ENCODE measurements at regions not wholly inside any gene's neighbourhood (a gene's known extent, or its start where the extent isn't known, plus 50 kb on each side); places are given as distances from the start of the nearest gene placed in this dataset.
"Not testable (repeated sequence)": the region's sequence is repeated elsewhere in the genome, so short reads cannot be mapped to it uniquely, and the experiment has no call there.

DNA sequence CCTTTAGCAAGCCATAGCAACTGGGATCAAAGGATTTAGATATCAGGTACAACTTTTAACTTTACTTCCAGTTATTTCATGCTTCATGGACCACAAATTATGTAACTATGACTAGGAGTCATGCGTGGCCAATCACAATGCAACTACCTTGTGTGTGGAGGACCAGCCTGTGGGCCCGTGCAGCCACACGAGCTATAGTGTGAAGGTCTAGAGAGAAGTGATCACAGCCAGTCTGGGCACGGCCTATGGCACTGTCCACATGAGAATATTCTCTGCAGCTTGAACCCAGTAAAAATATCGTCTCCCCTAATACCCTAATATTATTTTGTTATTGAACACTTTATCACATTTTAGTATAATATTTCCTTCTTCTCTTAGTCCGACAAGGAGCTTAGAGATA, 464.9 kb upstream of the MIR17HG start:
- no peak for DNase-seq

DNA sequence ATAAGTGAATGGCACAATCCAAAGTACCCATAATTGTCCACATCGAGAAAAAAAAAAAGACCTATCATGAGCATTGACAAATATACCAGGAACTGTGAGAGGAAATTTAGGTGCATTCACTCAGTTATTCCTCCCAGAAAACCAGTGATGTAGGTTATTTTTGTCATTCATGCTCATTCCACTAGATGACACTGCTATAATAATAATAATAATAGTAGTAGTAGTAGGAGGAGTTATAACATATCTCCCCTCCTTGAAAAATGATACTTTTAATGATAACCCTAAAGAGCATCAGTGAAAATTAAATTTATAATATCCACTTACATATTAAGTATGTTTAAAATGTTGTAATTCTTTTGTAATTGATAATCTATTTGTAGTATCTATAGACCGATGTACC, 463.9 kb upstream of the MIR17HG start:
- DNase-seq, result no peak

GRCh38 chr13:90884066-90884465, 463.4 kb upstream of the MIR17HG start:
- DNase-seq, result no peak

DNA sequence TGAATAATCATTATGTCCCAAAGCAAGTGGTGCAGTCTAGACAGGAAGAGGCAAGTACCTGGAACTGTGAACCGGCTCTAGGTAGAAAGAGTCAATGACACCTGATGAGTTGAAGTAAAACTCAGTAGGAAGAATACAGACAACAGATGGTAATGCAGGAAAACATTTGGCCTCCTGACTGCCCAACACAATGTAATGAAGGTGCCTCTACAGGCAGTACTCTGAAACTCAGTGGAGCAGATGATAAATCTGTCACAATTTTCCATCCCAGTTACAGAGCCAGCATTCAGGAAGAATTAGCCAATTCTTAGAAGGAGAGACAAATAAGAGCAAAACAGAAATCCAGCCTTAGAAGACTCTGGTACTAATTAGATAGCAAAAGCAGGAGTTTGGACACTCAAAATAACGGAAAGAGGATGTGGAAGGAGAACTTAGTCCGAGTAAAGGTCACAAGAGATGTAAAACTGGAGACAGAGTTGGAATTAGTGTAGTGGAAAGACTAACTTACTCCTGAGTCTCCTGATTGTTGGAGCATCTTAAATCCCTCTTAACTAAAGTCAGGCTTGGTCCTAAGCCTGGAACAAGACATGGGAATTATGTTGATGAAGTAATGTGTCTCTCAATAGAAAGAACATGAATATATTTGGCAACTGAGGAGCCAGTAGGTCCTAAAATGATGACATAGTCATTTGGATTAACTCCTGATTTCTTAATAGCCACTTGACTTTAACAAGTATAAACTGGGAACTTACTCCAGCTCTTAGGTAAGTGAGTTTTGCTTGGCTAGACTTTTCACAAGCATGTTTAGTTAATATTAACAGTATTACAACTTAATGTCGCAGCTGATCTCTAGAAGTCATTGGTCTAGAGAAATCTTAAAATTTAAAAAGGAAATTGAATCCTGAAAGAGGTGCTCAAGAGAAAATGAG, 457.3 kb upstream of the MIR17HG start:
- DNase-seq, result no peak

DNA sequence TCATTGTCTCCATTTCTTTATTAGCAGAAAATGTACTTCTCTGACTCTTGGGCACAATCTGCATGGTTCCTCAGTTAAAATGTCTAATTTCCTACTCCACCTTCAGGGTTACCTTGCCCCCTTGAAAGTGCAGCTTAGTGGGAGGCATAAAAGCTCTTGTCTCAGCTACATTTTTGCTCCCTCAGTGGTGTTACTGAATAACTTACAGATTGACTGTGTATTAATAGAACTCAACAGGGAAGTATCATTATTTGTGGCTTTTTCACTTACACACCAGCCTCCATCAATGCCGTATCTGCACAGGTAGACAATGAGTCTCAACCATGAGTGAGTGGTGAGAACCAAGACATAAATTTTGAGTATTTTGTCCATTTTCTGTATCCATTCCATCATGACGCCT, 456.2 kb upstream of the MIR17HG start:
- no peak for DNase-seq

DNA sequence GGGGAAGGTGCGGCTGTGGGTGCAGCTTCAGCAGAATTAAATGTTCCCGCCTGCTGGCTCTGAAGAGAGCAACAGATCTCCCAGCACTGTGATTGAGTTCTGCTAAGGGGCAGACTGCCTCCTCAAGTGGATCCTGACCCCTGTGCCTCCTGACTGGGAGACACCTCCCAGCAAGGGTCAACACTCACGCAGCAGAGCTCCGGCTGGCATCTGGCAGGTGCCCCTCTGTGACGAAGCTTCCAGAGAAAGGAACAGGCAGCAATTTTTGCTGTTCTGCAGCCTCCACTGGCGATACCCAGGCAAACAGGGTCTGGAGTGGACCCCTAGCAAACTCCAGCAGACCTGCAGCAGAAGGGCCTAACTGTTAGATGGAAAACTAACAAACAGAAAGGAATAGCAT, 454.3 kb upstream of the MIR17HG start:
- not testable (repeated sequence) for DNase-seq

GRCh38 chr13:90896002-90896401, 451.5 kb upstream of the MIR17HG start:
- no peak for DNase-seq

GRCh38 chr13:90898811-90899210, 448.7 kb upstream of the MIR17HG start:
- DNase-seq, result no peak

- no peak for DNase-seq
Observed at GRCh38 chr13:90899416-90899815, 448.1 kb upstream of the MIR17HG start.

GRCh38 chr13:90902255-90902654, 445.2 kb upstream of the MIR17HG start:
- no peak for DNase-seq

DNA sequence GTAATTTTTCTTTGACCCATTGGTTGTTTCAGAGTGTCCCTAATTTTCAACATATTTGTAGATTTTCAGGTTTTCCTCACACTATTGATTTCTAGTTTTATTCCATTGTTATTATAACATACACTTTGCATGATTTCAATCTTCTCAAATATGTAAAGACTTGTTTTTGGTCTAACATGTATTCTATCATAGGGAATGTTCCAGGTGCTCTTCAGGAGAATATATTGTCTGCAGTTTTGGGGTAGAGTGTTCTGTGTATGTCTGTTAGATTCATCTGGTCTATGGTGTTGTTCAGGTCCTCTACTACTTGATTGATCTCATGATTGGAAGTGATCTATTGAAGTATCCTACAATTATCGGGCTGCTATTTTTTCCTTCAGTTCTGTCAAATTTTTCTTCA, 440.9 kb upstream of the MIR17HG start:
- no peak for DNase-seq

DNA sequence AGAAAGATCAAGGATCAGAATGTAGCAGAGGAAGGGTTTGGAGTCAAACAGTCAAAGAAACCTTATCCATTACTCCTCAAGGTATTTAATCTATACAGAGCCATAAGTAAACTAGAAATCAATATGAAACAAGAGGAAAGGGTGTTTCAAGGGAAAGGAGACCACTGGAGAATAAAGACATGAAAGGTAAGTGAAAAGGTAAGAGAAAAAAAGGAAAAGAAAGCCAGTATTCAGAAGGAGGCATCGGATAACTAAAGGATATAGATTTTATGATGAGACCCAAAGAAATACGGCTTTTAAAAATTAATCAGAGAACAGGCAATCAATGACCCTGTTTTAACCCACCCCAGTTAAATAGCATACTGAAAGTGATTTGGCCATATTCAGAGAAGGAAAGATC, 438.7 kb upstream of the MIR17HG start:
- DNase-seq, result no peak

DNA sequence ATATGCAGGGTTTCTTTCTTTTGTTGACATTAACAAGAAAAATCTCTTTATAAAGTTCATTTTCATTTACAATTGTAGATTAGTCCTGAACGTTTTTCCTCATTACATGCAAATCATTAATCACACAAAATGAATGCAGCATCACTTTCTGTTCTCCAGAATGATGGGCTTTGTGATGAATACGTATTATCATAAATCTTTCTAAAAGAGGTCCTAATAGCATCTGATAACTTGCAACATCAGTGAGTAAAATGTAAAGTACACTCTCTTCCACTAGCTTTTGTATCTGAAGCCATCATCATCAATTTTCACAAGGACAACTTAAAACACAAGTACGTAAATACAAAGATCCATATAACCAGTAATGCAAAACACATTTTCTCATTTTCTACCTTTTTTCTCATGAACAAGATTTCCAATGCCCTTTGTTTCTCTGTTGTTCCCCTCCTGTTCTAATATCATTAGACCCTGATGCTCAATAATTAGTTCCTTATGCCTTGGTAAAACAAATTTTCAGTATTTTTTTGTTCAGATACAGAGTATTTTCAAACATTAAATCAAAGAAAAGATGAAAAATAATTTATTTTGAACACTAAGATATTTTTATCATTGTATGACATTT, 437.4 kb upstream of the MIR17HG start:
- no peak for DNase-seq

GRCh38 chr13:90912247-90912646, 435.2 kb upstream of the MIR17HG start:
- DNase-seq, result no peak

DNA sequence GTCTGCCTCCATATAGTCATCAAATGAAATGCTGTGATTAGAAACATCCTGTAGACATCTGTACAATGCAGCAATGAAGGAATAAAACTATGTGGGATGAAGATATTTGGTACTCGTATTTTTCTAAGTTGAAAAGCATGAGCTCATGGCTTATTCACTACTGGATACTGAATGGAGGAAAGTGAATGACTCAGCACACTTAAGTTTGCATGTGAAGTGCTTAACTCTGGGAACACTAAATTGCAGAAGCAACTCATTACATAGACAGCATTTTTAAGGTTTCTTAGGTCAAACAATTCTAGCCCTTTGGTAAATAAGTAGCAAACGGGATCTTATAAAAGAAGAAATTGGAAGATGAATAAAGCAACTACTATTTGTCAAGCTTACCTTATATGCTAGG, 429.0 kb upstream of the MIR17HG start:
- no peak for DNase-seq

- no peak for DNase-seq
Observed at GRCh38 chr13:90919153-90919552, 428.3 kb upstream of the MIR17HG start.

DNA sequence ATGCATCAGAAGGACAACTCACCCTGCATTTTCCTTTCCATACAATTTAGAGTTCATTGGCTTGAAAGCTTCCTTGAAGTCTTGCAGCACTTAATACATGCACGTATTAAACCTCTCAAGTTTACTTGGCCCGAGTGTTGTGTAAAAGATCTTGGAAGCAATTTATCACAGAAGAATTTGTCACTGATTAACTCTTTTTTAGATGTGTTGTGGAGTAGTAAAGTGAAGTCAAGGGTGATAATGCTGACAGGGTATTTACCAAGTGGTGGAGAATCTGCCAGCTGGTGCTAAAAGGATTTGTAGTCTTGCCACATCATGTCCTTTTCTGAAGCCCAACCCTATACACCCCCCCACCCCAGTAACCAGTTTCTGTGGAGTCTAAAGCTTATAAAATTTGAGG, 421.0 kb upstream of the MIR17HG start:
- no peak for DNase-seq

GRCh38 chr13:90928109-90928508, 419.4 kb upstream of the MIR17HG start:
- no peak for DNase-seq

- no peak for DNase-seq
Observed at GRCh38 chr13:90933097-90933826, 414.2 kb upstream of the MIR17HG start.

DNA sequence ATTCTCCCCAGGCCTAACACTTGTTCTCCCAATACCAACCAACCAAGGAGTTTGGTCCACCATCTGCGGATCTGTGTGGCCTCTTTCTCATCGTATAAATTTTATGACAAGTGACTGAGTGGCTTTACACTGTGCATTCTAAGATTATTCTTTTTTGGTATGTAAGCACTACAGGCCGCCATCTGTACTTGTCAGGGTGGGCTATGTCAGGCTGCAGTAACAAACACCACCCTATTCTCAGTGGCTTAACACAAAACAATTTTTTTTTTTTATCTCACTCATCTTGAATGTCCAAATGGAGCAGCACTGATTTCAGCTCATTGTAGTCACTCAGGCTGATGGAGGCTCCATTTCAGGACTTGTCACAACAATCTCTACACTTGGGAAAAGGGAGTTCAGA, 412.7 kb upstream of the MIR17HG start:
- DNase-seq, result no peak

DNA sequence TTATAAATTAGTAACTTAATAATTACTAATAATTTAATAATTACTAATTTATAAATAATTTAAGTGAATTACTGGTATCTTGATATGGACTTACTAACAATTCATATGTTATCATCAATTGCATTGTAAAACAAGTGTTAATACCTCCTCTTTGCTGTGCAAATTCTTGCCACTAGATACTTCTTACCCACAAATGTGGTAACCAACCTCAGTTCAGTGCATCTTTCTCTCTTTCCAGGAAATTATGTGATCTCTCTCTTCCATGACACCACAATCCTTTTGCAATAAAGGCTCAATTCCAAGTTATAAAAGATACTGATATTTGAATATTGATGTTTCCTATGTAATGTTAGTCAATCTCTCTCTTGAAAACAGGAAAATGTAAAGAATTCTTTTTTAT, 408.6 kb upstream of the MIR17HG start:
- no peak for DNase-seq

DNA sequence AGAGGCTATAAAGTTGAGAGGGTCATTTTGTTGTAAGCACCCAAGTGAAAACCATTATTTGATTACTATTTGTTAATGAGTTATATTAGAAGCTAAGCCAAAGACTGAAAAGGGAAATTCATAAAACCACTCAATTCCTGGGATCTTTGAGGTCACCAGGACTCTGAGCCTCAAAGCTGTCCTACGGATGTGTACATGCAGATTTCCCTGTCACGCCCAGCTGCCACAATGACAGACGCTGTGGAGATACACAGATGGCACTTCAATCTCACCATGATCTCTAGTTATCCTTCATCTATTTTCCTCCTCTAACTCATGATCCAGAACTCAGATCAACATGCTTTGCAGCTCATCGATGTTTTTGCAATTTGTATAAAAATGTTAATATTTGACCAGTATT, 403.5 kb upstream of the MIR17HG start:
- DNase-seq, result no peak

DNA sequence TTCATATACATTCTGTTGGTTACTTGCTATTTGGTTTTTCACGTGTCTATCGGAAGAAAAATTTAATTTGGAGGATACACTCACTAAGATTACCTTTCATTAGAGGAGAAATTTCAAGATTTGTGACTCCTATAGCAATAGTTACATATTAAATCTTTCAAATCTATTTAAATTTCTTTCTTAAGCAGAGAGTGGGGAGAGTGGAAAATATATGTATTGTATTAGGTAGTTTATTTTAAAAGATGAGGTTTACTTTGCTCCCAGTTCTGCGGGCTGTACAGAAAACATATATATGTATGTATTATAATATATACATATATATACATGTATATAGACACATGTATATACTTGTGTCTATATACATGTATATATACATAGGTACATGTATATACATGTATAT, 402.3 kb upstream of the MIR17HG start:
- not testable (repeated sequence) for DNase-seq

- DNase-seq, result not testable (repeated sequence)
Observed at GRCh38 chr13:90946125-90946524, 401.4 kb upstream of the MIR17HG start.

Measured in AML-193 (cell line).